Hepatocyte (in vitro differentiated cells): ENCODE measurements at regions not wholly inside any gene's neighbourhood (a gene's known extent, or its start where the extent isn't known, plus 50 kb on each side); places are given as distances from the start of the nearest gene placed in this dataset.

Experiments
- EZH2 ChIP-seq: fragments of 200-600 bp; sonication (generic); IDR thresholded peaks from 2 replicates; pipeline ENCODE4 v1.6.1; 2016; ENCODE audit warnings: antibody characterized with exemption, mild to moderate bottlenecking, borderline replicate concordance
- EZH2phosphoT487 ChIP-seq: fragments of 200-600 bp; sonication (generic); IDR thresholded peaks from one replicate; pipeline ENCODE4 v1.6.1; 2018; ENCODE audit warnings: antibody characterized with exemption, mild to moderate bottlenecking, low read depth, moderate library complexity; ENCODE audit not compliant: unreplicated experiment, severe bottlenecking
- TF ChIP-seq, protein P1 (sequence below): fragments of 200-600 bp; sonication (generic); IDR thresholded peaks from 2 replicates; pipeline ENCODE4 v1.5.1; 2016; ENCODE audit warnings: antibody characterized with exemption, mild to moderate bottlenecking; ENCODE audit not compliant: poor library complexity

DNA sequence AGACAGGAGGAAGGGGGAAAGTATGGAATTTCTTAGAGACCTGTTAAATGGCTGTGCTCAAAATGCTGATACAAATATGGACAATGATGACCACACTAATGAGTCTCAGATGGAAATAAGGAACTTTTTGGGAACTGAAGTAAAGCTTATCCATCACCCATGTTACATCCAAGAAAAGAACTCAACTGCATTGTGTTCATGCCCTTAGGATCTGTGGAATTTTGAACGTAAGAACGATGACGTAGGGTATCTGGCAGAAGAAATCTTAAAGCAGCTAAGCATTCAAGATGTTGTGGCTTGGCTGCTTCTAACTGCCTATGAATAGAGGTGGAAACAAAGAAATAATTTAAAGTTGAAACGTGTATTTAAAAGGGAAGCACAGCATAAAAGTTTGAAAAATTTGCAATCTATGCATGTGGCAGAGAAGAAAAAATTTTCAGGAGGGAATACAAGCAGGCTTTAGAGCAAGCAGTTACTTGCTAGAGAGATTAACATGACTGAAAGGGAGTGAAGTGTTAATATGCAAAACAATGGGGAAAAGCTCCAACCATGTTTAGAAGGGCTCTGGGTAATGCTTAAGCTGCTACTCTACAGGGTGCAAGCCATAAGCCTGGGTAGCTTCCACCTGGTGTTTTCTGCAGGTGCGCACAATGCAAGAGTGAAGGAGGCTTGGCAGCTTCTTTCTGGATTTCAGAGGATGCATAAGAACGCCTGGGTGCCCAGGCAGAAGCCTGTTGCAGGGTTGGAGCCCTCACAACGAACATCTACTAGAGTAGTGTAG is 499.7 kb upstream of the SEMA3D start:
- TF ChIP-seq, protein P1, sequence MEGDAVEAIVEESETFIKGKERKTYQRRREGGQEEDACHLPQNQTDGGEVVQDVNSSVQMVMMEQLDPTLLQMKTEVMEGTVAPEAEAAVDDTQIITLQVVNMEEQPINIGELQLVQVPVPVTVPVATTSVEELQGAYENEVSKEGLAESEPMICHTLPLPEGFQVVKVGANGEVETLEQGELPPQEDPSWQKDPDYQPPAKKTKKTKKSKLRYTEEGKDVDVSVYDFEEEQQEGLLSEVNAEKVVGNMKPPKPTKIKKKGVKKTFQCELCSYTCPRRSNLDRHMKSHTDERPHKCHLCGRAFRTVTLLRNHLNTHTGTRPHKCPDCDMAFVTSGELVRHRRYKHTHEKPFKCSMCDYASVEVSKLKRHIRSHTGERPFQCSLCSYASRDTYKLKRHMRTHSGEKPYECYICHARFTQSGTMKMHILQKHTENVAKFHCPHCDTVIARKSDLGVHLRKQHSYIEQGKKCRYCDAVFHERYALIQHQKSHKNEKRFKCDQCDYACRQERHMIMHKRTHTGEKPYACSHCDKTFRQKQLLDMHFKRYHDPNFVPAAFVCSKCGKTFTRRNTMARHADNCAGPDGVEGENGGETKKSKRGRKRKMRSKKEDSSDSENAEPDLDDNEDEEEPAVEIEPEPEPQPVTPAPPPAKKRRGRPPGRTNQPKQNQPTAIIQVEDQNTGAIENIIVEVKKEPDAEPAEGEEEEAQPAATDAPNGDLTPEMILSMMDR, result no peak
- TF ChIP-seq EZH2phosphoT487 (no peak), EZH2 (no peak)
